Right forelimb (tissue), 1 donor: ENCODE measurements at regions not wholly inside any gene's neighbourhood (a gene's known extent, or its start where the extent isn't known, plus 50 kb on each side); places are given as distances from the start of the nearest gene placed in this dataset.
"Not testable (repeated sequence)": the region's sequence is repeated elsewhere in the genome, so short reads cannot be mapped to it uniquely, and the experiment has no call there.

Source experiments
- DNase-seq: peaks from one replicate; pipeline ENCODE4 v3.0.0-alpha.2; 2018

DNA sequence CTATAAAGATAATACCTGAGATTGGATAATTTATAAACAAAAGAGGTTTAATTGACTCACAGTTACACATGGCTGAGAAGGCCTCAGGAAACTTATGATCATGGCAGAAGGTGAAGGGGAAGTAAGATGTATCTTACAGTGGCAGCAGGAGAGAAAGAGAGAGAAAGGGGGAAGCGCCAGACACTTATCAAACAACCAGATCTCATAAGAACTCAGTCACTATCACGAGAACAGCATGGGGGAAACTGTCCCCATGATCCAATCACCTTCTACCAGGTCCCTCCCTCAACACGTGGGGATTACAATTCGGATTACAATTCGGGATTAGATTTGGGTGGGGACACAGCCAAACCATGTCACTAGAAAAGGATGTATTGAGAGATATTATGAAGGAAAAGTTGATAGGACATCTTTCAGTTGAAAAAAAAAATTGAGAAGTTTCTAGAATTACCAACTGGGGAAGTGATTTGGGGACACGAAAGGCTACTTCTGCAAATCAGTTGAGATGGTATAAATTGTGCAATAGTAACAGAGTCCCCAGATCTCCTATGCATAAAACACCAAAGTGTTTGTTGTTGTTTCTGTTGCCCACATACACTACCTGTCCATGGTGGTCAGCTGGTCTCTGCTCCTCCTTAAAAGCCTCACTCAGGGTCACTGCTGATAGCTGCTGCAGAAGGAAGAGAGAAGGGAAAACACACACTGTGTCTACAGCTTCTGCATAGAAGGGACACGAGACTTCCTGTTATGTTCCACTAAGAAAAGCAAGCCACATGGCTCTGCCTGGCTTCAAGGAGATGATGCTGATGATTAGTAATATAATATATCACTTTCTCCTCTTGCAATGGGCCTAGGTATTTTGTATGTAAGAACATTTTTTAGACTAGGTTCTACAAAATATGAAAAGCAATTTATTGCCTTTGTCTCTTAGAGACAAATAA lies 465.5 kb downstream of the PDZRN4 start:
- DNase-seq: no peak

DNA sequence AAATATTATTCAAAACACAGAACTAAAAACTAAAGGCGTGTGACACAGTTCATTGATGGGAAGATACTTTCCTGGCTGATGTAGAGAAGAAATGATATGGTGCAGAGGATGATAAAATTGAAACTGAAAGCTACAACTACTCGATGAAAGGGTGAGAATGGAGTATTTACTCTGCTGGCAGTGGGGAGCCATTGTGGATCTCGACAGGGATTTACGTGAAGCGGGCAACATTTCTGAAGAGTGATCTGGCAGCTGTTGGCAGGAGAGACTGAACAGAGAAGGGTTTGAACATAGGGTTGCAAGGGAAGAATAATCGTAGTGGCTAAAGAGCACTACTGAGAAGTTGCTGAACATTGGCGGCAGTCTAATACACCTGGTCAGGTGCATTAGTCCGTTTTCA lies 464.9 kb downstream of the PDZRN4 start:
- DNase-seq: no peak

DNA sequence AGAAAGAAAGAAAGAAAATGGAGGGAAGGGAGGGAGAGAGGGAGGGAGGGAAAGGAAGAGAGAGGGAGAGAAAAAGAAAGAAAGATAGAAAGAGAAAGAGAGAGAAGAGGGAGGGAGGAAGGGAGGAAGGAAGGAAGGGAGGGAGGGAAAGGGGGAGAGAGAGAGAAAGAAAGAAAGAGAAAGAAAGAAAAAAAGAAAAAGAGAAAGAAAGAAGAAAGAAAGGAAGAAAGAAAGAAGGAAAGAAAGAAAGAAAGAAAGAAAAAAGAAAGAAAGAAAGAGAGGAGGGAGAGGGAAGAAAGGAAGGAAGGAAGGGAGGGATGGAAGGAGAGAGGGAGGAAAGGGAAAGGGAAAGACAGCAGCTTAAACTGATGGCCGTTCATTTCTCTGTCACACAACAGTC lies 457.5 kb downstream of the PDZRN4 start:
- DNase-seq: no peak

DNA sequence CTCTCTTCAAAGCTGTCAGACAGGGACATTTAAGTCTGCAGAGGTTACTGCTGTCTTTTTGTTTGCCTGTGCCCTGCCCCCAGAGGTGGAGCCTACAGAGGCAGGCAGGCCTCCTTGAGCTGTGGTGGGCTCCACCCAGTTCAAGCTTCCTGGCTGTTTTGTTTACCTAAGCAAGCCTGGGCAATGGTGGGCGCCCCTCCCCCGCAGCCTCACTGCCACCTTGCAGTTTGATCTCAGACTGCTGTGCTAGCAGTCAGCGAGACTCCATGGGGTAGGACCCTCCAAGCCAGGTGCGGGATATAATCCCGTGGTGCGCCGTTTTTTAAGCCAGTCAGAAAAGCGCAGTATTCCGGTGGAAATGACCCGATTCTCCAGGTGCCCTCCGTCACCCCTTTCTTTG lies 454.7 kb downstream of the PDZRN4 start:
- not testable (repeated sequence) for DNase-seq

DNA sequence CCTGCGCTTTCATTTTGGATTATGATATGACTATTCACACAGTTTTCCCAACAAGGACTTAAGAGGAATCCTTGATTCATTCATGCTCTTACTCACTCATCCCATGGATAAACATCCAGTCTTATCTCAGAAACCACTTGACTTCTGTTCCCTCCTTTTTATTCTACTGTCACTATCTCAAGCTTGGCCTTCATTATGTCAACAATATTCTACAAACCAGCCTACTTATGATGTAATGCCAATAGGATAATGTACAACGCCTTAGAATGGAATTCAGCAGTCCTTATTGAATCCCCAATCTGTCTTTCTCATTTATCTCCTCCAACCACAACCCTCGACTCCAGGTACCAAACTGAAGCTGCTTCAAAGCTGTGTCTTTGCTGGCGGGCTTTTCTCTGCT lies 448.5 kb downstream of the PDZRN4 start:
- no peak for DNase-seq

GRCh38 chr12:41635626-41636364 lies 447.7 kb downstream of the PDZRN4 start:
- no peak for DNase-seq

DNA sequence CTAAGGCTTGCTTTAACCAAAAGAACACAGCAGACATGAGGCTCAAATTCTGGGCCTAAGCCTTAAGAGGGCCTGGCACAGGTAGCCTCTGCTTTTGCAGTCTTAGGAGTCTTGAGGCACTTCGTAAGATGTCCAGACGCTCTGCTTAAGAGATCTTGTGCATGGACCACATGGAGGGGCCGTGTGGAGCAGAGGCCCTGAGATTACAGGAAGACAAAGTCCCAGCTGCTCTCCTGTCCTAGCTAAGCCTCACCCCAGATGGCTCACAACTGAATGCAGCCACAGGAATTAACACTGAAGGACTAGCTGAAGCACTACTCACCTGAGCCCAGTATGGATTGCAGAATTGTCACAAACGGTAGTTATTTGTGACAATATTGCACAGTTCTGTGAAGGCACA lies 446.0 kb downstream of the PDZRN4 start:
- DNase-seq: no peak

DNA sequence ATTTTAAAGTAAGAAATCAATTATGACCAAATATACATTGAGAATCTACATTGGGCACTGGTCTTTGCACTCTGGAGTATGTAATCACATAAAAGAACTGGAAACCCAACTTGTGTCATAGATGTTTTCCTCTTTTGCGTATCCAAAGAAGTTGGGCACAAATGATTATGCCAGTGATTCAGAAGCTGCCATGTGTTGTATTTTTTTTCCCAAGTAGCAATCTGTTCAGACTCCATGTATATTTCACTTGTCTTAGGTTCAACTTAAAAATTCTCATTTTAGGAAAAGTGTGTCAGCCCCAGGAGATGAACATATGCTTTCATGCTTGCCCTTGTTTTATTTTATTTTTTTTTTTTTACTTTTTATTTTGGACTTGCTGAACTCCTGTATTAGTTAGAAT lies 441.5 kb downstream of the PDZRN4 start:
- DNase-seq: no peak

GRCh38 chr12:41627476-41627875 lies 439.4 kb downstream of the PDZRN4 start:
- DNase-seq: no peak

- no peak for DNase-seq
These were observed 436.5 kb downstream of the PDZRN4 start for GRCh38 chr12:41624571-41624970.
